Transverse colon (tissue), 4 donors: ENCODE measurements at regions not wholly inside any gene's neighbourhood (a gene's known extent, or its start where the extent isn't known, plus 50 kb on each side); places are given as distances from the start of the nearest gene placed in this dataset.

Experiments used
- DNase-seq: peaks from one replicate; pipeline ENCODE4 v3.0.0-alpha.2; 2019
- H3K27ac ChIP-seq, 4 donors: fragments of 200-600 bp; sonication (generic); 2 replicates each; pipeline ENCODE4 v1.5.1; 2016 to 2018; ENCODE audit warnings: inconsistent platforms in 4 of 4
- H3K27me3 ChIP-seq: fragments of 200-600 bp; sonication (generic); 2 replicates; pipeline ENCODE4 v1.5.1; 2017; ENCODE audit warnings: inconsistent platforms
- H3K36me3 ChIP-seq, 4 donors: fragments of 200-600 bp; sonication (generic); 2 replicates each; pipeline ENCODE4 v1.5.1; 2017 to 2019; ENCODE audit warnings: inconsistent platforms in 4 of 4
- H3K4me1 ChIP-seq, 4 donors: fragments of 200-600 bp; sonication (generic); 2 replicates each; pipeline ENCODE4 v1.5.1; 2017 to 2020; ENCODE audit warnings: inconsistent platforms in 4 of 4
- H3K4me3 ChIP-seq, 4 donors: fragments of 200-600 bp; sonication (generic); 1 replicate in 1 of 4; 2 replicates in 3 of 4; pipeline versions ENCODE4 v1.5.1 to v1.6.1; 2017 to 2019; ENCODE audit warnings: inconsistent platforms in 4 of 4
- H3K9me3 ChIP-seq, 2 donors: fragments of 200-600 bp; sonication (generic); 2 replicates each; pipeline ENCODE4 v1.5.1; 2017 to 2019; ENCODE audit warnings: inconsistent platforms in 2 of 2
- EP300 ChIP-seq: sonication (generic); formaldehyde crosslinking; IDR thresholded peaks from one replicate; pipeline ENCODE4 v1.6.1; 2017; ENCODE audit warnings: antibody characterized with exemption, low read depth
- POLR2A ChIP-seq: fragments of 450-650 bp; IDR thresholded peaks from one replicate; pipeline ENCODE4 v1.6.1; 2016; ENCODE audit warnings: antibody characterized with exemption, mild to moderate bottlenecking, moderate library complexity
- POLR2AphosphoS5 ChIP-seq, 3 donors: sonication (generic); formaldehyde crosslinking; IDR thresholded peaks; one replicate each; pipeline ENCODE4 v1.6.1; 2016; ENCODE audit warnings: antibody characterized with exemption in 3 of 3
- WGBS, 2 donors: methylation state at CpG; one replicate each; pipeline ENCODE4 v1.1.5; 2018; ENCODE audit warnings: low coverage in 1 of 2; 5-methylcytosine and 5-hydroxymethylcytosine counted together
- in situ Hi-C, 4 donors: fragments of 200-750 bp; cut with MboI; loops; one replicate each; pipeline versions ENCODE4 v1.15.0 to v1.15.1; 2017; ENCODE audit warnings: low sequenced_read_pairs in 3 of 4, low pct_ligation_motif_present in 1 of 4, low pct_unique_long_range_greater_than_20kb in 1 of 4
- intact Hi-C: fragments of 100-400 bp; cut with DNase I; formaldehyde crosslinking; loops from one replicate; pipeline ENCODE4 v1.15.1; 2023; ENCODE audit warnings: low total_unique reads
- TF ChIP-seq, protein P1 (sequence below), 5 experiments: fragments of 200-600 bp in 3 of 5; fragments of 450-650 bp in 2 of 5; sonication (generic) in 3 of 5; IDR thresholded peaks; 1 replicate in 2 of 5; 2 replicates in 3 of 5; pipeline ENCODE4 v1.5.1; 2016 to 2017; ENCODE audit warnings: antibody characterized with exemption in 5 of 5, inconsistent platforms in 3 of 5, mild to moderate bottlenecking in 2 of 5, moderate library complexity in 1 of 5

DNA sequence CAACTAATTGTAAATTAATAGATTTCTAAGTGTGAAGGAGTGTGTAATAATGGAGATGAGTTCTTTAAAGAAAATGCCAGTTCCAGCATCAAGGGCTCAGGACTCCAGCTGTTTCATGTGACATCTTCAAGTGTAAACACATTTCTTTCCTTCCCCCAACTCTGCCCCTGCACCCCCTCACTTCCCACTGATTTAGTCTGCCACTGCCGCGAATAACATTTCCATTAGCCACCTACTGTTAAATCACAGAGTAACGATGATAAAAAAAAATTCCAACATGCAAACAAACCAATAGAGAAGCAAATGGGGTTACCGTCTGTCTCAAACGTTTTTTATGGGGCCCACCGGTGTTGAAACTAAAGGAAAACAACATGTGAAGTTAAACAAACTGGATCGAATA lies 414.3 kb downstream of the SAMD5 start:
- H3K36me3 ChIP-seq = no peaks in the 10 kb centered on the region
- no peak overlapping the region for H3K27ac ChIP-seq
- TF ChIP-seq, protein P1, sequence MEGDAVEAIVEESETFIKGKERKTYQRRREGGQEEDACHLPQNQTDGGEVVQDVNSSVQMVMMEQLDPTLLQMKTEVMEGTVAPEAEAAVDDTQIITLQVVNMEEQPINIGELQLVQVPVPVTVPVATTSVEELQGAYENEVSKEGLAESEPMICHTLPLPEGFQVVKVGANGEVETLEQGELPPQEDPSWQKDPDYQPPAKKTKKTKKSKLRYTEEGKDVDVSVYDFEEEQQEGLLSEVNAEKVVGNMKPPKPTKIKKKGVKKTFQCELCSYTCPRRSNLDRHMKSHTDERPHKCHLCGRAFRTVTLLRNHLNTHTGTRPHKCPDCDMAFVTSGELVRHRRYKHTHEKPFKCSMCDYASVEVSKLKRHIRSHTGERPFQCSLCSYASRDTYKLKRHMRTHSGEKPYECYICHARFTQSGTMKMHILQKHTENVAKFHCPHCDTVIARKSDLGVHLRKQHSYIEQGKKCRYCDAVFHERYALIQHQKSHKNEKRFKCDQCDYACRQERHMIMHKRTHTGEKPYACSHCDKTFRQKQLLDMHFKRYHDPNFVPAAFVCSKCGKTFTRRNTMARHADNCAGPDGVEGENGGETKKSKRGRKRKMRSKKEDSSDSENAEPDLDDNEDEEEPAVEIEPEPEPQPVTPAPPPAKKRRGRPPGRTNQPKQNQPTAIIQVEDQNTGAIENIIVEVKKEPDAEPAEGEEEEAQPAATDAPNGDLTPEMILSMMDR (IDR thresholded peaks at IDR 0.05) = no peak
- TF ChIP-seq POLR2AphosphoS5 (IDR thresholded peaks at IDR 0.05) = no peak
- TF ChIP-seq POLR2A = no peak
- no peak for TF ChIP-seq EP300
- intact Hi-C loops (no loop called here), in situ Hi-C loops (no loop called here)
- peaks cover 0 to 9% of the 10 kb centered on the region in 2 donors for H3K9me3 ChIP-seq
- no peaks in the 10 kb centered on the region for H3K4me1 ChIP-seq
- no peaks in the 10 kb centered on the region for H3K27me3 ChIP-seq
- WGBS, 2 donors = 62% methylated on average over 7 of the region's 7 CpGs
- no peak for DNase-seq
- H3K4me3 ChIP-seq = no peak overlapping the region

DNA sequence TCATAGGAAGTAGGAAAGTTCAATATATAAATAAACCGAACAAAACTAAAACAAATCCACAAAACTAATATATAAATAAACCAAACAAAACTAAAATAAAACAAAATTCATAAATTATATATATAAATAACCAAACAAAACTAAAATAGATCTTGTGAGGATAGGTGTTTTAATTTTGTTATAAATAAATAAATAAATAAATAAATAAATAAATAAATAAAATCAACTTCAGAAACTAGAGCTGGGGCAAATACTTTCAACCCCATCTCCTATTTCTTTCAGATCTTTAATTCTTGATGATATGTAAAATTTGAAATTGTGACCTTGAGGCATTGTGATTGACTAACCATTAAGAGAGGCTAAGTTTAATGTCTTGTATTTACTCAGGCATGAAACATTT lies 416.1 kb downstream of the SAMD5 start:
- TF ChIP-seq POLR2AphosphoS5 (IDR thresholded peaks at IDR 0.05) = no peak
- TF ChIP-seq, protein P1 (IDR thresholded peaks at IDR 0.05) = no peak
- no peak for TF ChIP-seq EP300
- TF ChIP-seq POLR2A = no peak
- intact Hi-C loops (no loop called here), in situ Hi-C loops (no loop called here)
- Histone ChIP-seq H3K4me3 (no peak overlapping the region), H3K4me1 (no peaks in the 10 kb centered on the region), H3K9me3 (peaks cover 0 to 20% of the 10 kb centered on the region in 2 donors), H3K27ac (no peak overlapping the region), H3K36me3 (no peaks in the 10 kb centered on the region), H3K27me3 (no peaks in the 10 kb centered on the region)
- 79 to 88% methylated on average over 1 of the region's 1 CpG for WGBS, 2 donors
- no peak for DNase-seq

DNA sequence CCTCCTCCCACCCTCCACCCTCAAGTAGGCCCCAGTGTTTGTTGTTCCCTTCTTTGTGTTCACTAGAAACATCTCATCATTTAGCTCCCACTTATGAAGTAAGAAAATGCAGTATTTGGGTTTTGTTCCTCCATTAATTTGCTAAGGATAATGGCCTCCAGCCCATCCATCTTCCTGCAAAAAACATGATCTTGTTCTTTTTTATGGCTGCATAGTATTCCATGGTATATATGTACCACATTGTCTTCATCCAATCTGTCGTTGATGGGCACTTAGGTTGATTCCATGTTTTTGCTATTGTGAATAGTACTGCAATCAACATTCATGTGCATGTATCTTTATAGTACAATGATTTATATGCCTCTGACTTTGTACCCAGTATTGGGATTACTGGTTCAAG lies 416.8 kb upstream of the SASH1 start:
- Histone ChIP-seq H3K4me3 (no peak overlapping the region), H3K4me1 (no peaks in the 10 kb centered on the region), H3K27me3 (no peaks in the 10 kb centered on the region), H3K9me3 (peaks cover 0 to 20% of the 10 kb centered on the region in 2 donors), H3K27ac (no peak overlapping the region), H3K36me3 (no peaks in the 10 kb centered on the region)
- intact Hi-C loops = no loop called here
- in situ Hi-C loops = no loop called here
- no peak for DNase-seq
- 71% methylated on average over 1 of the region's 1 CpG for WGBS, 2 donors
- TF ChIP-seq, protein P1 (IDR thresholded peaks at IDR 0.05) = no peak
- no peak for TF ChIP-seq EP300
- no peak for TF ChIP-seq POLR2A
- no peak for TF ChIP-seq POLR2AphosphoS5 (IDR thresholded peaks at IDR 0.05)

DNA sequence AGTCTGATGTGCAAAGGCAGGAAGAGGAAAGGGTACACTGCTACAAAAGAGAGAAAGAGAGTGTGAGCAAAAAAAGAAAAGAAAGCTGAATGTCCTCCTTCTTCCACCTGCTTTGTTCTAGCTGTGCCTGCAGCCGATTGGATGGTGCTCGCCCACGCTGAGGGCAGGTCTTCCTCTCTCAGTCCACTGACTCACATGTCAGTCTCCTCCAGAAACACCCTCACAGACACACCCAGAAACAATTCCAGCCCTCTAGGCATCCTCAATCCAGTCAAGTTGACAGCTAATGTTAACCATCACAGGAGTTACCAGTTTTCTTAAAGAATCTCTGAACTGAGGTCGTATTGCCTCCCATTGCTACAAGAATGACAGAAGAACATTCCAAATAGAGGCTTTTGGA lies 411.9 kb upstream of the SASH1 start:
- H3K27ac ChIP-seq = no peak overlapping the region
- intact Hi-C loops = no loop called here
- 83% methylated on average over 1 to 4 of the region's 4 CpGs for WGBS, 2 donors
- no peaks in the 10 kb centered on the region for H3K36me3 ChIP-seq
- H3K9me3 ChIP-seq = peaks cover 0 to 13% of the 10 kb centered on the region in 2 donors
- no peaks in the 10 kb centered on the region for H3K4me1 ChIP-seq
- no peak for DNase-seq
- TF ChIP-seq POLR2A = no peak
- no peak for TF ChIP-seq EP300
- TF ChIP-seq, protein P1 (IDR thresholded peaks at IDR 0.05) = no peak
- TF ChIP-seq POLR2AphosphoS5 (IDR thresholded peaks at IDR 0.05) = no peak
- in situ Hi-C loops = no loop called here
- H3K4me3 ChIP-seq = no peak overlapping the region
- H3K27me3 ChIP-seq = no peaks in the 10 kb centered on the region
